ENCODE measurements at regions not wholly inside any gene's neighbourhood (a gene's known extent, or its start where the extent isn't known, plus 50 kb on each side); places are given as distances from the start of the nearest gene placed in this dataset.
A peak's percentile ranks its signal among the peaks of the same experiment; 100 is the strongest.

GRCh38 chr4:82231806-82232205, 142.0 kb downstream of the HNRNPD start:
- H3K9me3 ChIP-seq = no peaks in the 10 kb centered on the region
- TF ChIP-seq POLR2A (IDR thresholded peaks at IDR 0.05) = no peak
- no peak for TF ChIP-seq CTCF (IDR thresholded peaks at IDR 0.05)
- H3K27me3 ChIP-seq = no peaks in the 10 kb centered on the region
- DNase-seq = no peak
- intact Hi-C loops (cut with DNase I) = no loop called here
- no peak overlapping the region for H3K27ac ChIP-seq
- no peak overlapping the region for H3K4me3 ChIP-seq
- no peaks in the 10 kb centered on the region for H3K4me1 ChIP-seq
- no peaks in the 10 kb centered on the region for H3K36me3 ChIP-seq

DNA sequence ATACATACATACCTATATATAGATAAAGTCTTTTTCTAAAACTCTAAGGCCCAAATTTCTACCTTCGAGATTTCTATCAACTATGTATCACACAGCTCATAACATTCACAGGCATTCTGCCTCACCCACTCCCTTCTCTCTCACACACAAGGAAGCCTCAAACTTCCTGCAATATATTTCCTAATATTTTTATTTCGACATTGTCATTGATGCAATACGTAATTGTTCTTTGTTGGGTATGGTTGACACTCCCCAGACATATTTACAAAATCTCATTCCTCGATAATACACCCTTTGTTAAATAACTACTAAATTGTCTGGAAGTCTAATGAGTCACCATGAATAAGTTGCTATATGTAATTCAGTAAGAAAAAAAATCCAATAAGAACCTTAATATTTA, 143.5 kb downstream of the HNRNPD start:
- DNase-seq = no peak
- no peak for TF ChIP-seq CTCF (IDR thresholded peaks at IDR 0.05)
- no peak for TF ChIP-seq POLR2A (IDR thresholded peaks at IDR 0.05)
- H3K36me3 ChIP-seq = no peaks in the 10 kb centered on the region
- intact Hi-C loops (cut with DNase I) = no loop called here
- H3K27me3 ChIP-seq = no peaks in the 10 kb centered on the region
- no peak overlapping the region for H3K4me3 ChIP-seq
- no peaks in the 10 kb centered on the region for H3K4me1 ChIP-seq
- peak overlapping the region in 1 of 4 donors; percentile 22 for H3K27ac ChIP-seq
- WGBS, 2 donors = 29 to 36% methylated on average over 4 of the region's 4 CpGs
- no peaks in the 10 kb centered on the region for H3K9me3 ChIP-seq

- H3K9me3 ChIP-seq = no peaks in the 10 kb centered on the region
- intact Hi-C loops (cut with DNase I) = no loop called here
- no peaks in the 10 kb centered on the region for H3K36me3 ChIP-seq
- H3K4me1 ChIP-seq = no peaks in the 10 kb centered on the region
- no peak for DNase-seq
- no peak overlapping the region for H3K27ac ChIP-seq
- TF ChIP-seq CTCF (IDR thresholded peaks at IDR 0.05) = no peak
- TF ChIP-seq POLR2A (IDR thresholded peaks at IDR 0.05) = no peak
- no peaks in the 10 kb centered on the region for H3K27me3 ChIP-seq
- 73 to 100% methylated on average over 1 to 2 of the region's 2 CpGs for WGBS, 2 donors
- no peak overlapping the region for H3K4me3 ChIP-seq
Observed at GRCh38 chr4:82225030-82225429, 148.8 kb downstream of the HNRNPD start.

- intact Hi-C loops (cut with DNase I) = no loop called here
- H3K4me3 ChIP-seq = no peak overlapping the region
- TF ChIP-seq POLR2A (IDR thresholded peaks at IDR 0.05) = no peak
- TF ChIP-seq CTCF (IDR thresholded peaks at IDR 0.05) = no peak
- H3K27ac ChIP-seq = no peak overlapping the region
- no peaks in the 10 kb centered on the region for H3K36me3 ChIP-seq
- no peak for DNase-seq
- 10 to 27% methylated on average over 4 of the region's 4 CpGs for WGBS, 2 donors
- no peaks in the 10 kb centered on the region for H3K27me3 ChIP-seq
- H3K9me3 ChIP-seq = no peaks in the 10 kb centered on the region
- no peaks in the 10 kb centered on the region for H3K4me1 ChIP-seq
Observed at GRCh38 chr4:82223715-82224114, 150.1 kb downstream of the HNRNPD start.

GRCh38 chr4:82219346-82219745, 154.4 kb downstream of the HNRNPD start:
- DNase-seq = no peak
- no peaks in the 10 kb centered on the region for H3K4me1 ChIP-seq
- H3K27me3 ChIP-seq = no peaks in the 10 kb centered on the region
- no peaks in the 10 kb centered on the region for H3K36me3 ChIP-seq
- TF ChIP-seq CTCF (IDR thresholded peaks at IDR 0.05) = no peak
- TF ChIP-seq POLR2A (IDR thresholded peaks at IDR 0.05) = no peak
- no peak overlapping the region for H3K4me3 ChIP-seq
- intact Hi-C loops (cut with DNase I) = no loop called here
- H3K27ac ChIP-seq = no peak overlapping the region
- H3K9me3 ChIP-seq = no peaks in the 10 kb centered on the region
- WGBS, 2 donors = 64 to 80% methylated on average over 6 of the region's 6 CpGs

Data from esophagus squamous epithelium (tissue), 5 donors.